ENCODE measurements at regions not wholly inside any gene's neighbourhood (a gene's known extent, or its start where the extent isn't known, plus 50 kb on each side); places are given as distances from the start of the nearest gene placed in this dataset.

DNA sequence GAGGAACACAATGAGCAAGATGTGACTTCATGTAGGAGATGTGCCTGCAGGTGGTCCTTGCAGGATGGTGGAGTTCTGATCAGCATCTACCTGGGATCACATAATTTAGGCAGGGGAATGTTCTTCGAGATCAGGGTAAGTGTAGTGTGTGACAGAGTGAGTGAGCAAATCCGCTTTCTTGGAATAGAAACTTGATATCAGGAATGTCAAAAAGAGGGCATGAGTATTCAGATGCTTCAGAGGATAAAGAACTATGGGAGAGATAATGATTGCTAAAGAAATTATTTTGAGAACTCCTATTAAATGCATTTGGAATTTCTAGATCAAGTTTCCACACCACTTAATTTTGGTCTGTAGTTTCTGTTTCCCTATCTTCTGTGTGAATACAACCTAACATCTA is 463.6 kb upstream of the SLC14A2 start:
- Mint-ChIP-seq H3K36me3 (no peaks in the 10 kb centered on the region), H3K27me3 (ENCODE audit: low read depth) (no peaks in the 10 kb centered on the region), H3K9me3 (peaks cover 3% of the 10 kb centered on the region), H3K4me3 (no peak overlapping the region), H3K4me1 (peaks cover under 1% of the 10 kb centered on the region), H3K27ac (no peak overlapping the region)
- TF ChIP-seq, protein P1, sequence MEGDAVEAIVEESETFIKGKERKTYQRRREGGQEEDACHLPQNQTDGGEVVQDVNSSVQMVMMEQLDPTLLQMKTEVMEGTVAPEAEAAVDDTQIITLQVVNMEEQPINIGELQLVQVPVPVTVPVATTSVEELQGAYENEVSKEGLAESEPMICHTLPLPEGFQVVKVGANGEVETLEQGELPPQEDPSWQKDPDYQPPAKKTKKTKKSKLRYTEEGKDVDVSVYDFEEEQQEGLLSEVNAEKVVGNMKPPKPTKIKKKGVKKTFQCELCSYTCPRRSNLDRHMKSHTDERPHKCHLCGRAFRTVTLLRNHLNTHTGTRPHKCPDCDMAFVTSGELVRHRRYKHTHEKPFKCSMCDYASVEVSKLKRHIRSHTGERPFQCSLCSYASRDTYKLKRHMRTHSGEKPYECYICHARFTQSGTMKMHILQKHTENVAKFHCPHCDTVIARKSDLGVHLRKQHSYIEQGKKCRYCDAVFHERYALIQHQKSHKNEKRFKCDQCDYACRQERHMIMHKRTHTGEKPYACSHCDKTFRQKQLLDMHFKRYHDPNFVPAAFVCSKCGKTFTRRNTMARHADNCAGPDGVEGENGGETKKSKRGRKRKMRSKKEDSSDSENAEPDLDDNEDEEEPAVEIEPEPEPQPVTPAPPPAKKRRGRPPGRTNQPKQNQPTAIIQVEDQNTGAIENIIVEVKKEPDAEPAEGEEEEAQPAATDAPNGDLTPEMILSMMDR (IDR thresholded peaks at IDR 0.05; ENCODE audit: unreplicated experiment) = no peak
- DNase-seq (ENCODE audit: low spot score in 2 of 2, unreplicated experiment in 2 of 2) = no peak

GRCh38 chr18:45155526-45155925 is 459.8 kb upstream of the SLC14A2 start:
- peaks cover 8% of the 10 kb centered on the region for H3K4me1 Mint-ChIP-seq
- no peaks in the 10 kb centered on the region for H3K36me3 Mint-ChIP-seq
- no peaks in the 10 kb centered on the region for H3K9me3 Mint-ChIP-seq
- TF ChIP-seq, protein P1 (IDR thresholded peaks at IDR 0.05; ENCODE audit: unreplicated experiment) = no peak
- no peak overlapping the region for H3K27ac Mint-ChIP-seq
- no peaks in the 10 kb centered on the region for H3K27me3 Mint-ChIP-seq (ENCODE audit: low read depth)
- DNase-seq (ENCODE audit: low spot score in 2 of 2, unreplicated experiment in 2 of 2) = no peak
- no peak overlapping the region for H3K4me3 Mint-ChIP-seq

DNA sequence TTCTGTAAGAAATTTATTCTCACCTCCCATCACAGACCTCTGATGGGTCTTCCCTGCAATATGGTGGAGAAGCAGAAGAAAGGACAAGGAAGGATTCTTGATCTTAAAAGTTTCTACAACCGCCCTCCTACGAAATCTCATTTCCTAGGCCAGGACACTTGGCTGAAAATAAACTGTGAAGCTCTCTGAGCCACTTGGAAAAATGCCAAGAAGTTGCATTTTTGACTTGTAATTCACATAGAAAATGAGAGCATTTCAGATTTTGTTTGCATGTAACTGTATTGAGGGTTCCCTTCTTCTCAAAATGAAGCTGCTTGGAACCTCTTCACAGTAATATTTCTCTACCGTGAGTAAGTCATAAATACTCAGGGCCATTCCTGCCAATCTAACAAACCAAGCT is 458.3 kb upstream of the SLC14A2 start:
- Mint-ChIP-seq H3K27ac (no peak overlapping the region), H3K9me3 (no peaks in the 10 kb centered on the region), H3K27me3 (ENCODE audit: low read depth) (no peaks in the 10 kb centered on the region), H3K4me1 (peaks cover 8% of the 10 kb centered on the region), H3K36me3 (no peaks in the 10 kb centered on the region), H3K4me3 (no peak overlapping the region)
- no peak for DNase-seq (ENCODE audit: low spot score in 2 of 2, unreplicated experiment in 2 of 2)
- TF ChIP-seq, protein P1 (IDR thresholded peaks at IDR 0.05; ENCODE audit: unreplicated experiment) = no peak

DNA sequence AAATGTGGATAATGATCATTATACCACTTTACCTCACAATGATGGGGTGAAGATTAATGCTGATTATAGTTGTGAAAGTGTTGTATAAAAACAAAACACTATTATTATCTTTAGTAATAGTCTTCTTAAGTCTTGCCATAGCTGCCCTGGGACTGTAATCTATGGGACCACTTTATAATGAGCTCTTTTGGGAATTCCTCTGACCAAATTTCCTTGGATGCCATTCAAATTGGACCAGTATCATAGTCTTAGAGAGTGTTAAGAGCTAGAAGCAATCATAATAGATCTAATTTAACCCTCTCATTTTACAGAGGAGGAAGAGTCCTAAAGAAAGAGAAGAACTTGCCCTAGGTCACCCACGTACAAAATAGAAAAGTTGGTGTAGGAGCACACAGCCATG is 457.7 kb upstream of the SLC14A2 start:
- peaks cover 8% of the 10 kb centered on the region for H3K4me1 Mint-ChIP-seq
- H3K27me3 Mint-ChIP-seq (ENCODE audit: low read depth) = no peaks in the 10 kb centered on the region
- H3K9me3 Mint-ChIP-seq = no peaks in the 10 kb centered on the region
- no peak for DNase-seq (ENCODE audit: low spot score in 2 of 2, unreplicated experiment in 2 of 2)
- H3K27ac Mint-ChIP-seq = no peak overlapping the region
- no peaks in the 10 kb centered on the region for H3K36me3 Mint-ChIP-seq
- TF ChIP-seq, protein P1 (IDR thresholded peaks at IDR 0.05; ENCODE audit: unreplicated experiment) = no peak
- no peak overlapping the region for H3K4me3 Mint-ChIP-seq

DNA sequence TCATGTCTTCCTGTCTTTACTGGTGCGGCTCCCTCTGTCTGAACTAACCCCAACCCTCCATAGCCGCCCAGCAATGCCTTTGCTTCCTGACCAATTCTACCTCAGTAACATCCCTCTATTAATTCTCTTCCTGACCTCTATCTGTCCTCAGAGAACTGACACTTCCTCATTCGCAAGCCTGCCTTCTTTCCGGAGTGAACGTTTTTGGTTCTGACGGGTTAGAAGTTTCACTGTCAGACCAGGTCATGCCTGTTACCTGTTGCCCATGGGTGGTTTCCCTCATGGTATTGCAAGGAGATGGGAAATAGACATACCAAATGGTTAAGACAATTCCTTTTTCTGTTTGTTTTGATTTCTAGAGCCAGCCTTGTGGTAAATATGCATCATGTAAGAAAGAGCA is 453.4 kb upstream of the SLC14A2 start:
- Mint-ChIP-seq H3K27ac (no peak overlapping the region), H3K9me3 (no peaks in the 10 kb centered on the region), H3K27me3 (ENCODE audit: low read depth) (no peaks in the 10 kb centered on the region), H3K4me3 (no peak overlapping the region), H3K36me3 (no peaks in the 10 kb centered on the region), H3K4me1 (peaks cover 5% of the 10 kb centered on the region)
- no peak for DNase-seq (ENCODE audit: low spot score in 2 of 2, unreplicated experiment in 2 of 2)
- TF ChIP-seq, protein P1 (IDR thresholded peaks at IDR 0.05; ENCODE audit: unreplicated experiment) = no peak

GRCh38 chr18:45163871-45164270 is 451.4 kb upstream of the SLC14A2 start:
- DNase-seq (ENCODE audit: low spot score in 2 of 2, unreplicated experiment in 2 of 2) = no peak
- TF ChIP-seq, protein P1 (IDR thresholded peaks at IDR 0.05; ENCODE audit: unreplicated experiment) = no peak
- Mint-ChIP-seq H3K27me3 (ENCODE audit: low read depth) (no peaks in the 10 kb centered on the region), H3K27ac (no peak overlapping the region), H3K4me1 (no peaks in the 10 kb centered on the region), H3K4me3 (no peak overlapping the region), H3K36me3 (no peaks in the 10 kb centered on the region), H3K9me3 (no peaks in the 10 kb centered on the region)

Measured in mesothelial cell of epicardium (in vitro differentiated cells).